ENCODE measurements at regions not wholly inside any gene's neighbourhood (a gene's known extent, or its start where the extent isn't known, plus 50 kb on each side); places are given as distances from the start of the nearest gene placed in this dataset.

- TF ChIP-seq CTCF (IDR thresholded peaks at IDR 0.05; ENCODE audit: insufficient read depth, low read depth, low read length) = no peak
- no peak overlapping the region for H3K4me3 ChIP-seq (ENCODE audit: low read depth, low read length)
- DNase-seq (ENCODE audit: low read depth) = no peak
Measured at GRCh38 chr10:78746155-78746763, 322.5 kb upstream of the ZMIZ1 start.

- peak; percentile 55 for DNase-seq (ENCODE audit: low read depth)
- no peak overlapping the region for H3K4me3 ChIP-seq (ENCODE audit: low read depth, low read length)
- no peak for TF ChIP-seq CTCF (IDR thresholded peaks at IDR 0.05; ENCODE audit: insufficient read depth, low read depth, low read length)
Measured at GRCh38 chr10:78747401-78748234, 321.1 kb upstream of the ZMIZ1 start.

- TF ChIP-seq CTCF (IDR thresholded peaks at IDR 0.05; ENCODE audit: insufficient read depth, low read depth, low read length) = no peak
- DNase-seq (ENCODE audit: low read depth) = no peak
- H3K4me3 ChIP-seq (ENCODE audit: low read depth, low read length) = no peak overlapping the region
Measured at GRCh38 chr10:78748235-78748533, 320.6 kb upstream of the ZMIZ1 start.

GRCh38 chr10:78749200-78749599 lies 319.6 kb upstream of the ZMIZ1 start:
- no peak for TF ChIP-seq CTCF (IDR thresholded peaks at IDR 0.05; ENCODE audit: insufficient read depth, low read depth, low read length)
- no peak overlapping the region for H3K4me3 ChIP-seq (ENCODE audit: low read depth, low read length)
- no peak for DNase-seq (ENCODE audit: low read depth)

- DNase-seq (ENCODE audit: low read depth) = no peak
- H3K4me3 ChIP-seq (ENCODE audit: low read depth, low read length) = no peak overlapping the region
- no peak for TF ChIP-seq CTCF (IDR thresholded peaks at IDR 0.05; ENCODE audit: insufficient read depth, low read depth, low read length)
Measured at GRCh38 chr10:78749898-78750297, 318.9 kb upstream of the ZMIZ1 start.

GRCh38 chr10:78750418-78750817 lies 318.3 kb upstream of the ZMIZ1 start:
- DNase-seq (ENCODE audit: low read depth) = no peak
- no peak overlapping the region for H3K4me3 ChIP-seq (ENCODE audit: low read depth, low read length)
- TF ChIP-seq CTCF (IDR thresholded peaks at IDR 0.05; ENCODE audit: insufficient read depth, low read depth, low read length) = no peak

Measured in fibroblast of villous mesenchyme (primary cell).